CD8-positive, alpha-beta memory T cell (primary cell): ENCODE measurements at regions not wholly inside any gene's neighbourhood (a gene's known extent, or its start where the extent isn't known, plus 50 kb on each side); places are given as distances from the start of the nearest gene placed in this dataset.

Experiments
- CTCF ChIA-PET: fragments of 350-600 bp; sonication (Branson Sonifier 250); formaldehyde crosslinking; loops from one replicate; lab custom pipeline; 2021; ENCODE audit warnings: antibody characterized with exemption; lab: Charles Lee
- POLR2A ChIA-PET: fragments of 350-600 bp; sonication (Branson Sonifier 250); formaldehyde crosslinking; loops from one replicate; lab custom pipeline; 2021; ENCODE audit warnings: antibody characterized with exemption; lab: Charles Lee
- DNase-seq, 5 donors: peaks; one replicate each; pipeline versions ENCODE4 v3.0.0 to v3.0.0-alpha.2; 2020 to 2022; ENCODE audit warnings: mixed read lengths in 1 of 5
- H3K27ac ChIP-seq: one replicate; pipeline ENCODE4 v1.7.0; 2013; ENCODE audit warnings: low read depth, mild to moderate bottlenecking, low read length, moderate library complexity
- H3K27me3 ChIP-seq: 2 replicates; pipeline ENCODE4 v1.7.0; 2013; ENCODE audit warnings: low read length, mild to moderate bottlenecking; ENCODE audit not compliant: insufficient read depth, poor library complexity, severe bottlenecking
- H3K36me3 ChIP-seq: 2 replicates; pipeline ENCODE4 v1.7.0; 2013; ENCODE audit warnings: mild to moderate bottlenecking, low read length, moderate library complexity; ENCODE audit not compliant: insufficient read depth
- H3K4me1 ChIP-seq: 2 replicates; pipeline ENCODE4 v1.7.0; 2013; ENCODE audit warnings: mild to moderate bottlenecking, low read length, moderate library complexity; ENCODE audit not compliant: insufficient read depth
- H3K4me3 ChIP-seq: 2 replicates; pipeline ENCODE4 v1.7.0; 2013; ENCODE audit warnings: mild to moderate bottlenecking, low read length
- H3K9me3 ChIP-seq: 2 replicates; pipeline ENCODE4 v1.7.0; 2013; ENCODE audit warnings: mild to moderate bottlenecking, low read length
- H3K27ac Mint-ChIP-seq, 8 donors: one replicate each; pipeline ENCODE4 v1.8.0; 2020 to 2021; ENCODE audit warnings: mixed read lengths in 8 of 8, mild to moderate bottlenecking in 6 of 8, inconsistent platforms in 3 of 8, moderate library complexity in 3 of 8
- H3K27me3 Mint-ChIP-seq, 2 donors: one replicate each; pipeline ENCODE4 v1.8.0; 2020 to 2021; ENCODE audit warnings: mixed read lengths in 2 of 2, mild to moderate bottlenecking in 1 of 2, moderate library complexity in 1 of 2
- H3K36me3 Mint-ChIP-seq, 3 donors: one replicate each; pipeline ENCODE4 v1.8.0; 2020 to 2021; ENCODE audit warnings: mixed read lengths in 3 of 3, inconsistent platforms in 1 of 3, mild to moderate bottlenecking in 1 of 3
- H3K4me1 Mint-ChIP-seq, 3 donors: one replicate each; pipeline ENCODE4 v1.8.0; 2020 to 2021; ENCODE audit warnings: mixed read lengths in 3 of 3, inconsistent platforms in 1 of 3, mild to moderate bottlenecking in 1 of 3
- H3K4me3 Mint-ChIP-seq, 7 donors: one replicate each; pipeline ENCODE4 v1.8.0; 2020 to 2021; ENCODE audit warnings: mixed read lengths in 7 of 7, mild to moderate bottlenecking in 6 of 7, moderate library complexity in 4 of 7, inconsistent platforms in 2 of 7
- H3K9me3 Mint-ChIP-seq, 5 donors: one replicate each; pipeline ENCODE4 v1.8.0; 2020 to 2022; ENCODE audit warnings: mixed read lengths in 5 of 5, mild to moderate bottlenecking in 3 of 5, moderate library complexity in 2 of 5, inconsistent platforms in 1 of 5

GRCh38 chr5:75843319-75843718 is 126.1 kb upstream of the POC5 start:
- POLR2A ChIA-PET = no interaction called here
- DNase-seq = no peak
- no peaks in the 10 kb centered on the region for H3K4me1 ChIP-seq
- H3K27ac ChIP-seq = no peak overlapping the region
- Mint-ChIP-seq H3K27ac (no peak overlapping the region), H3K27me3 (peaks cover 23 to 38% of the 10 kb centered on the region in 2 donors), H3K4me1 (no peaks in the 10 kb centered on the region), H3K4me3 (no peak overlapping the region), H3K36me3 (no peaks in the 10 kb centered on the region), H3K9me3 (peaks cover 0 to 4% (median 3%) of the 10 kb centered on the region in 5 donors)
- H3K27me3 ChIP-seq = no peaks in the 10 kb centered on the region
- no peaks in the 10 kb centered on the region for H3K9me3 ChIP-seq
- H3K4me3 ChIP-seq = no peak overlapping the region
- no peaks in the 10 kb centered on the region for H3K36me3 ChIP-seq
- CTCF ChIA-PET = interaction anchor here (1.1 kb wide), 1 partner anchor 15 kb away, joined by 3 read pairs; no protein-coding TSS in a partner anchor

GRCh38 chr5:75839547-75839946 is 122.3 kb upstream of the POC5 start:
- Mint-ChIP-seq H3K36me3 (no peaks in the 10 kb centered on the region), H3K4me1 (no peaks in the 10 kb centered on the region), H3K27me3 (peaks cover 14 to 16% of the 10 kb centered on the region in 2 donors), H3K9me3 (peaks cover 0 to 8% (median 4%) of the 10 kb centered on the region in 5 donors), H3K4me3 (no peak overlapping the region), H3K27ac (no peak overlapping the region)
- ChIA-PET POLR2A (no interaction called here), CTCF (no interaction called here)
- Histone ChIP-seq H3K36me3 (no peaks in the 10 kb centered on the region), H3K4me1 (no peaks in the 10 kb centered on the region), H3K4me3 (no peak overlapping the region), H3K27me3 (no peaks in the 10 kb centered on the region), H3K9me3 (no peaks in the 10 kb centered on the region), H3K27ac (no peak overlapping the region)
- DNase-seq = no peak

GRCh38 chr5:75837258-75837841 is 120.1 kb upstream of the POC5 start:
- Mint-ChIP-seq H3K9me3 (peaks cover 0 to 8% (median 4%) of the 10 kb centered on the region in 5 donors), H3K4me3 (no peak overlapping the region), H3K27me3 (peaks cover 3 to 20% of the 10 kb centered on the region in 2 donors), H3K36me3 (no peaks in the 10 kb centered on the region), H3K4me1 (no peaks in the 10 kb centered on the region), H3K27ac (no peak overlapping the region)
- H3K27me3 ChIP-seq = no peaks in the 10 kb centered on the region
- ChIA-PET POLR2A (no interaction called here), CTCF (no interaction called here)
- H3K27ac ChIP-seq = no peak overlapping the region
- no peaks in the 10 kb centered on the region for H3K36me3 ChIP-seq
- H3K9me3 ChIP-seq = no peaks in the 10 kb centered on the region
- H3K4me1 ChIP-seq = no peaks in the 10 kb centered on the region
- no peak for DNase-seq
- no peak overlapping the region for H3K4me3 ChIP-seq

- no peak overlapping the region for H3K27ac Mint-ChIP-seq
- H3K4me3 ChIP-seq = no peak overlapping the region
- no peak for DNase-seq
- H3K9me3 Mint-ChIP-seq = peaks cover 0 to 5% (median 0%) of the 10 kb centered on the region in 5 donors
- H3K9me3 ChIP-seq = no peaks in the 10 kb centered on the region
- no peaks in the 10 kb centered on the region for H3K4me1 Mint-ChIP-seq
- no peaks in the 10 kb centered on the region for H3K27me3 ChIP-seq
- no peaks in the 10 kb centered on the region for H3K36me3 Mint-ChIP-seq
- H3K27ac ChIP-seq = no peak overlapping the region
- CTCF ChIA-PET = no interaction called here
- POLR2A ChIA-PET = no interaction called here
- H3K4me3 Mint-ChIP-seq = no peak overlapping the region
- peaks cover 13 to 15% of the 10 kb centered on the region in 2 donors for H3K27me3 Mint-ChIP-seq
- H3K36me3 ChIP-seq = no peaks in the 10 kb centered on the region
- no peaks in the 10 kb centered on the region for H3K4me1 ChIP-seq
These were observed 114.3 kb upstream of the POC5 start for GRCh38 chr5:75831561-75831960.

GRCh38 chr5:75828029-75828428 is 110.8 kb upstream of the POC5 start:
- Mint-ChIP-seq H3K27ac (no peak overlapping the region), H3K9me3 (no peaks in the 10 kb centered on the region), H3K4me3 (no peak overlapping the region), H3K36me3 (no peaks in the 10 kb centered on the region), H3K4me1 (no peaks in the 10 kb centered on the region), H3K27me3 (peaks cover 4 to 15% of the 10 kb centered on the region in 2 donors)
- Histone ChIP-seq H3K27ac (no peak overlapping the region), H3K4me1 (no peaks in the 10 kb centered on the region), H3K4me3 (no peak overlapping the region), H3K27me3 (no peaks in the 10 kb centered on the region), H3K36me3 (no peaks in the 10 kb centered on the region), H3K9me3 (no peaks in the 10 kb centered on the region)
- CTCF ChIA-PET = interaction anchor here (1.0 kb wide), 1 partner anchor 16 kb away, joined by 3 read pairs; no protein-coding TSS in a partner anchor
- DNase-seq = no peak
- POLR2A ChIA-PET = no interaction called here

GRCh38 chr5:75824323-75824722 is 107.1 kb upstream of the POC5 start:
- H3K36me3 Mint-ChIP-seq = no peaks in the 10 kb centered on the region
- H3K4me3 Mint-ChIP-seq = no peak overlapping the region
- ChIA-PET CTCF (no interaction called here), POLR2A (no interaction called here)
- H3K27ac Mint-ChIP-seq = no peak overlapping the region
- H3K4me3 ChIP-seq = no peak overlapping the region
- DNase-seq = no peak
- no peaks in the 10 kb centered on the region for H3K36me3 ChIP-seq
- H3K4me1 Mint-ChIP-seq = no peaks in the 10 kb centered on the region
- H3K27me3 Mint-ChIP-seq = peaks cover 0 to 5% of the 10 kb centered on the region in 2 donors
- no peaks in the 10 kb centered on the region for H3K4me1 ChIP-seq
- peaks cover 0 to 8% (median 4%) of the 10 kb centered on the region in 5 donors for H3K9me3 Mint-ChIP-seq
- no peaks in the 10 kb centered on the region for H3K27me3 ChIP-seq
- no peaks in the 10 kb centered on the region for H3K9me3 ChIP-seq
- no peak overlapping the region for H3K27ac ChIP-seq

- H3K4me3 Mint-ChIP-seq = no peak overlapping the region
These were observed 106.6 kb upstream of the POC5 start for GRCh38 chr5:75823811-75824210.

GRCh38 chr5:75818661-75819060 is 101.4 kb upstream of the POC5 start:
- Mint-ChIP-seq H3K27me3 (peaks cover 12 to 43% of the 10 kb centered on the region in 2 donors), H3K4me3 (no peak overlapping the region), H3K27ac (no peak overlapping the region), H3K36me3 (peaks cover 0 to 6% (median 0%) of the 10 kb centered on the region in 3 donors), H3K4me1 (no peaks in the 10 kb centered on the region), H3K9me3 (peaks cover 0 to 16% (median 8%) of the 10 kb centered on the region in 5 donors)
- Histone ChIP-seq H3K9me3 (no peaks in the 10 kb centered on the region), H3K36me3 (no peaks in the 10 kb centered on the region), H3K4me1 (no peaks in the 10 kb centered on the region), H3K27ac (no peak overlapping the region), H3K4me3 (no peak overlapping the region), H3K27me3 (no peaks in the 10 kb centered on the region)
- ChIA-PET CTCF (no interaction called here), POLR2A (no interaction called here)
- DNase-seq = no peak

More at GRCh38 chr5:75823811-75824210, 106.6 kb upstream of the POC5 start:
- no peaks in the 10 kb centered on the region for H3K9me3 ChIP-seq
- no peak overlapping the region for H3K27ac Mint-ChIP-seq
- H3K27me3 ChIP-seq = no peaks in the 10 kb centered on the region
- POLR2A ChIA-PET = no interaction called here
- H3K9me3 Mint-ChIP-seq = peaks cover 0 to 8% (median 6%) of the 10 kb centered on the region in 5 donors
- H3K4me1 ChIP-seq = no peaks in the 10 kb centered on the region
- CTCF ChIA-PET = no interaction called here
- no peaks in the 10 kb centered on the region for H3K4me1 Mint-ChIP-seq
- H3K27ac ChIP-seq = no peak overlapping the region
- no peaks in the 10 kb centered on the region for H3K36me3 Mint-ChIP-seq
- no peaks in the 10 kb centered on the region for H3K36me3 ChIP-seq
- H3K27me3 Mint-ChIP-seq = peaks cover 0 to 4% of the 10 kb centered on the region in 2 donors
- no peak for DNase-seq
- H3K4me3 ChIP-seq = no peak overlapping the region
